Endothelial cell of umbilical vein (primary cell): ENCODE measurements at regions not wholly inside any gene's neighbourhood (a gene's known extent, or its start where the extent isn't known, plus 50 kb on each side); places are given as distances from the start of the nearest gene placed in this dataset.

Source experiments
- BruUV-seq: library from RNA; stranded (reverse); fragments of 400-500 nt; replicated peaks from 2 replicates; lab custom pipeline; 2021; lab: Mats Ljungman, UMichigan
- CTCF ChIA-PET: fragments of 300-600, 350-600 bp; sonication (Branson Sonifier 250); formaldehyde crosslinking; loops from one replicate; lab custom pipeline; 2021; ENCODE audit warnings: antibody characterized with exemption, inconsistent platforms; lab: Charles Lee
- POLR2A ChIA-PET: fragments of 300-600, 350-600 bp; sonication (Branson Sonifier 250); formaldehyde crosslinking; loops from one replicate; lab custom pipeline; 2021; ENCODE audit warnings: antibody characterized with exemption, inconsistent platforms; lab: Charles Lee
- DNase-seq: peaks from one replicate; pipeline ENCODE4 v3.0.0-alpha.2; 2011; ENCODE audit warnings: low read depth, low spot score
- FAIRE-seq: peaks from 2 replicates; lab custom pipeline; 2011; peaks lifted over from hg19 to GRCh38; lab: Jason Lieb, UNC
- H2AFZ ChIP-seq: 2 replicates; pipeline ENCODE4 v1.6.0; 2012; ENCODE audit warnings: low read depth, low read length, control low read depth, inconsistent platforms
- H3K27ac ChIP-seq: 2 replicates; pipeline ENCODE4 v1.5.1; 2011; ENCODE audit warnings: low read depth, mild to moderate bottlenecking, control low read depth, low read length, moderate library complexity; ENCODE audit not compliant: insufficient read depth
- H3K27me3 ChIP-seq, 2 experiments: 2 replicates each; pipeline versions ENCODE4 v1.6.0 to v1.6.1; 2011; ENCODE audit warnings: low read length in 2 of 2, mixed read lengths in 1 of 2; ENCODE audit not compliant: control insufficient read depth in 2 of 2, insufficient read depth in 2 of 2
- H3K36me3 ChIP-seq, 2 experiments: 2 replicates in 1 of 2; 3 replicates in 1 of 2; pipeline ENCODE4 v1.5.1; 2011; ENCODE audit warnings: low read length in 2 of 2, mild to moderate bottlenecking in 1 of 2, moderate library complexity in 1 of 2; ENCODE audit not compliant: control insufficient read depth in 2 of 2, insufficient read depth in 2 of 2; ENCODE audit errors: extremely low read depth in 1 of 2
- H3K4me1 ChIP-seq: 3 replicates; pipeline ENCODE4 v1.5.1; 2011; ENCODE audit warnings: mild to moderate bottlenecking, low read length; ENCODE audit not compliant: control insufficient read depth, insufficient read depth; ENCODE audit errors: extremely low read depth
- H3K4me2 ChIP-seq: 2 replicates; pipeline ENCODE4 v1.6.1; 2011; ENCODE audit warnings: low read length, control low read depth, mixed read lengths; ENCODE audit not compliant: insufficient read depth
- H3K4me3 ChIP-seq, 3 experiments: fragments of 200-600 bp in 1 of 3; sonication (generic), shearing (Covaris generic) in 1 of 3; replicated peaks in 1 of 3; 2 replicates each; pipeline ENCODE4 v1.5.1; 2011 to 2016; ENCODE audit warnings: control low read depth in 3 of 3, low read length in 3 of 3, mild to moderate bottlenecking in 2 of 3, inconsistent platforms in 1 of 3, low read depth in 1 of 3, moderate library complexity in 1 of 3; ENCODE audit not compliant: insufficient read depth in 1 of 3
- H3K79me2 ChIP-seq: 2 replicates; pipeline ENCODE4 v1.6.0; 2012; ENCODE audit warnings: low read length, inconsistent platforms; ENCODE audit not compliant: control insufficient read depth, insufficient read depth
- H3K9ac ChIP-seq: replicated peaks from 2 replicates; pipeline ENCODE3; 2011; ENCODE audit warnings: low read length, control low read depth; ENCODE audit not compliant: insufficient read depth; ENCODE audit errors: extremely low read depth
- H3K9me1 ChIP-seq: replicated peaks from 3 replicates; pipeline ENCODE4 v1.6.0; 2011; ENCODE audit warnings: mild to moderate bottlenecking, low read length; ENCODE audit not compliant: control insufficient read depth, insufficient read depth; ENCODE audit errors: extremely low read depth
- H3K9me3 ChIP-seq: replicated peaks from 2 replicates; pipeline ENCODE4 v1.5.1; 2012; ENCODE audit warnings: low read length, inconsistent platforms; ENCODE audit not compliant: control insufficient read depth, insufficient read depth
- H4K20me1 ChIP-seq: replicated peaks from 2 replicates; pipeline ENCODE3; 2011; ENCODE audit warnings: mild to moderate bottlenecking, low read length; ENCODE audit not compliant: control insufficient read depth, insufficient read depth; ENCODE audit errors: extremely low read depth
- EZH2 ChIP-seq: IDR thresholded peaks from 2 replicates; pipeline ENCODE4 v1.6.1; 2012; ENCODE audit warnings: borderline replicate concordance, low read depth, mild to moderate bottlenecking, moderate library complexity, low read length, inconsistent platforms; ENCODE audit not compliant: severe bottlenecking
- FOS ChIP-seq: IDR thresholded peaks from 2 replicates; pipeline ENCODE4 v1.6.1; 2011; ENCODE audit warnings: mild to moderate bottlenecking, low read length, moderate library complexity, borderline replicate concordance; ENCODE audit not compliant: insufficient read depth
- GATA2 ChIP-seq: IDR thresholded peaks from 2 replicates; pipeline ENCODE4 v1.7.0; 2011; ENCODE audit warnings: low read depth, mild to moderate bottlenecking, moderate library complexity, mixed read lengths, low read length; ENCODE audit not compliant: insufficient read length, insufficient read depth
- JUN ChIP-seq: IDR thresholded peaks from 2 replicates; pipeline ENCODE4 v1.6.1; 2011; ENCODE audit warnings: borderline replicate concordance, low read depth; ENCODE audit not compliant: insufficient read length, insufficient read depth
- MYC ChIP-seq: IDR thresholded peaks from one replicate; pipeline ENCODE4 v1.6.1; 2011; ENCODE audit warnings: mild to moderate bottlenecking, low read depth, low read length
- POLR2A ChIP-seq: IDR thresholded peaks from 2 replicates; pipeline ENCODE4 v1.6.1; 2012; ENCODE audit warnings: low read depth, mild to moderate bottlenecking, control low read depth, low read length
- POLR2AphosphoS5 ChIP-seq: IDR thresholded peaks from 2 replicates; pipeline ENCODE4 v1.6.1; 2012; ENCODE audit warnings: low read depth, mild to moderate bottlenecking, control low read depth, low read length, moderate library complexity; ENCODE audit not compliant: insufficient read depth
- dilution Hi-C: fragments of 300-500 bp; cut with MboI; formaldehyde crosslinking; loops from one replicate; pipeline ENCODE4 v1.15.0; 2019; ENCODE audit warnings: low sequenced_read_pairs; ENCODE audit not compliant: extremely low pct_ligation_motif_present
- intact Hi-C: fragments of 100-400 bp; cut with micrococcal nuclease; formaldehyde crosslinking; loops from one replicate; pipeline ENCODE4 v1.10.0; 2022
- TF ChIP-seq, protein P1 (sequence below), 2 donors: IDR thresholded peaks; 1 replicate in 1 of 2; 2 replicates in 1 of 2; pipeline ENCODE4 v1.5.1; 2011; ENCODE audit warnings: low read length in 2 of 2, mild to moderate bottlenecking in 2 of 2, moderate library complexity in 2 of 2, control low read depth in 1 of 2, inconsistent platforms in 1 of 2, low read depth in 1 of 2; ENCODE audit not compliant: insufficient read depth in 1 of 2; ENCODE audit errors: extremely low read depth in 1 of 2
- TF ChIP-seq, protein P2 (sequence below): IDR thresholded peaks from 2 replicates; pipeline ENCODE4 v1.6.1; 2011; ENCODE audit not compliant: insufficient read depth, insufficient read length

DNA sequence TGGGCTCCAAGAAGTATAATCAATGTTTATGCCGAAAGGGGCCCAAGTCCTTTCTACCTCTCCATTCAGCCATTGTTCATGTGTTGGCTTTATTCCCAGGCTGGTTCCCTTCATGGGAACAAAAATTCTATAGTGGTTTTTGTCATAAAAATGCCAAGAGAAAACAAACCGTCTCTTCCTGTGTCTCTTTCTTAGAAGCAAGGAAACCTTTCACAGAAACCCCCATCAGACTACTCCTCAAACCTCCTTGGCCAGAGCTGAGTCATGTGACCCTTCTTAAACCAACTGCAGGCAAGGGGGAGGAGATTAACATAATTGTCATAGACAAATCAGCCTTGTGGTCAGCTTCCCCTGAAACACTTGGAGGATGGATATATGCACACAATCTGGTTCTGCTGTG, 75.1 kb upstream of the TANK start:
- peak overlapping the region; percentile 3 for H3K27ac ChIP-seq
- BruUV-seq: no TSS peak
- H3K9ac ChIP-seq: no peak overlapping the region
- no peaks in the 10 kb centered on the region for H3K27me3 ChIP-seq
- no peak for TF ChIP-seq POLR2A
- TF ChIP-seq GATA2: no peak
- TF ChIP-seq FOS: no peak
- no peak for TF ChIP-seq JUN
- TF ChIP-seq POLR2AphosphoS5: no peak
- no peak for TF ChIP-seq EZH2
- TF ChIP-seq, protein P1, sequence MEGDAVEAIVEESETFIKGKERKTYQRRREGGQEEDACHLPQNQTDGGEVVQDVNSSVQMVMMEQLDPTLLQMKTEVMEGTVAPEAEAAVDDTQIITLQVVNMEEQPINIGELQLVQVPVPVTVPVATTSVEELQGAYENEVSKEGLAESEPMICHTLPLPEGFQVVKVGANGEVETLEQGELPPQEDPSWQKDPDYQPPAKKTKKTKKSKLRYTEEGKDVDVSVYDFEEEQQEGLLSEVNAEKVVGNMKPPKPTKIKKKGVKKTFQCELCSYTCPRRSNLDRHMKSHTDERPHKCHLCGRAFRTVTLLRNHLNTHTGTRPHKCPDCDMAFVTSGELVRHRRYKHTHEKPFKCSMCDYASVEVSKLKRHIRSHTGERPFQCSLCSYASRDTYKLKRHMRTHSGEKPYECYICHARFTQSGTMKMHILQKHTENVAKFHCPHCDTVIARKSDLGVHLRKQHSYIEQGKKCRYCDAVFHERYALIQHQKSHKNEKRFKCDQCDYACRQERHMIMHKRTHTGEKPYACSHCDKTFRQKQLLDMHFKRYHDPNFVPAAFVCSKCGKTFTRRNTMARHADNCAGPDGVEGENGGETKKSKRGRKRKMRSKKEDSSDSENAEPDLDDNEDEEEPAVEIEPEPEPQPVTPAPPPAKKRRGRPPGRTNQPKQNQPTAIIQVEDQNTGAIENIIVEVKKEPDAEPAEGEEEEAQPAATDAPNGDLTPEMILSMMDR (IDR thresholded peaks at IDR 0.05; ENCODE audit: extremely low read depth in 1 of 2, insufficient read depth in 1 of 2, low read depth in 1 of 2, low read length in 2 of 2): no peak
- TF ChIP-seq MYC: no peak
- TF ChIP-seq, protein P2, sequence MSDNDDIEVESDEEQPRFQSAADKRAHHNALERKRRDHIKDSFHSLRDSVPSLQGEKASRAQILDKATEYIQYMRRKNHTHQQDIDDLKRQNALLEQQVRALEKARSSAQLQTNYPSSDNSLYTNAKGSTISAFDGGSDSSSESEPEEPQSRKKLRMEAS: no peak
- H4K20me1 ChIP-seq: no peaks in the 10 kb centered on the region
- peak; percentile 89 for DNase-seq
- POLR2A ChIA-PET: no interaction called here
- H3K9me3 ChIP-seq: no peaks in the 10 kb centered on the region
- intact Hi-C loops: loop anchor here (1.0 kb wide), 1 partner anchor 8 kb away; no protein-coding TSS in a partner anchor
- H3K4me2 ChIP-seq: no peak overlapping the region
- FAIRE-seq: peak; percentile 74
- H3K4me1 ChIP-seq: peaks cover 14% of the 10 kb centered on the region
- H2AFZ ChIP-seq: peak overlapping the region; percentile 4
- CTCF ChIA-PET: interaction anchor here (1.2 to 2.1 kb wide), 2 partner anchors 21 to 51 kb away, joined by 4 to 6 read pairs; no protein-coding TSS in a partner anchor
- no peaks in the 10 kb centered on the region for H3K36me3 ChIP-seq
- no peaks in the 10 kb centered on the region for H3K79me2 ChIP-seq
- H3K4me3 ChIP-seq: no peak overlapping the region
- H3K9me1 ChIP-seq: no peaks in the 10 kb centered on the region
- dilution Hi-C loops: no loop called here
